IMR-90 (cell line): ENCODE measurements at regions not wholly inside any gene's neighbourhood (a gene's known extent, or its start where the extent isn't known, plus 50 kb on each side); places are given as distances from the start of the nearest gene placed in this dataset.

Experiments
- CTCF ChIP-seq: conservative IDR thresholded peaks from 2 replicates; pipeline ENCODE4 v1.5.1; 2012; ENCODE audit warnings: mild to moderate bottlenecking, low read depth, low read length, improper control_type of control experiment
- MAZ ChIP-seq: IDR thresholded peaks from 2 replicates; pipeline ENCODE4 v1.6.1; 2012; ENCODE audit warnings: low read depth, mild to moderate bottlenecking, low read length, improper control_type of control experiment, moderate library complexity, borderline replicate concordance
- MXI1 ChIP-seq: IDR thresholded peaks from 2 replicates; pipeline ENCODE4 v1.6.1; 2012; ENCODE audit warnings: low read depth, mild to moderate bottlenecking, low read length, moderate library complexity, borderline replicate concordance
- NFE2L2 ChIP-seq: fragments of 150-350 bp; IDR thresholded peaks from 2 replicates; pipeline ENCODE4 v1.6.1; 2016; ENCODE audit warnings: low read depth, mild to moderate bottlenecking, low read length
- POLR2A ChIP-seq: IDR thresholded peaks from 2 replicates; pipeline ENCODE4 v1.6.1; 2012; ENCODE audit warnings: mild to moderate bottlenecking, low read depth, low read length

- no peak for TF ChIP-seq POLR2A
- no peak for TF ChIP-seq MAZ
- TF ChIP-seq CTCF, result no peak
- no peak for TF ChIP-seq MXI1
- TF ChIP-seq NFE2L2, result no peak
These were observed 743.5 kb upstream of the ARPP21 start for GRCh38 chr3:34895841-34896240.
